ENCODE measurements at regions not wholly inside any gene's neighbourhood (a gene's known extent, or its start where the extent isn't known, plus 50 kb on each side); places are given as distances from the start of the nearest gene placed in this dataset.

- H3K9me2 ChIP-seq (replicated peaks; ENCODE audit: control insufficient read depth, low read length) = no peaks in the 10 kb centered on the region
- H4K20me1 ChIP-seq (ENCODE audit: control insufficient read depth, insufficient read depth, low read depth, low read length) = no peaks in the 10 kb centered on the region
- H3K27ac ChIP-seq (ENCODE audit: low read depth, low read length) = no peak overlapping the region
- H3K27me3 ChIP-seq (ENCODE audit: control insufficient read depth, low read length) = no peaks in the 10 kb centered on the region
- TF ChIP-seq CTCF (IDR thresholded peaks at IDR 0.05; ENCODE audit: low read depth, low read length, poor library complexity, severe bottlenecking) (no peak), EZH2phosphoT487 (IDR thresholded peaks at IDR 0.05; ENCODE audit: borderline replicate concordance, low read length) (no peak)
- H3K4me1 ChIP-seq (ENCODE audit: control insufficient read depth, low read length) = no peaks in the 10 kb centered on the region
- H3K4me2 ChIP-seq (ENCODE audit: low read length) = no peak overlapping the region
- no peaks in the 10 kb centered on the region for H3K79me2 ChIP-seq (ENCODE audit: control insufficient read depth, low read length)
- 0 out of 2 replicates have a peak, but pooled peaks cover 4% of the 10 kb centered on the region for H3K9me3 ChIP-seq (ENCODE audit: control insufficient read depth, insufficient read depth, low read length)
- no peaks in the 10 kb centered on the region for H3K36me3 ChIP-seq (ENCODE audit: control insufficient read depth, low read length)
- H3K4me3 ChIP-seq (ENCODE audit: low read length) = no peak overlapping the region
- H3F3A ChIP-seq (ENCODE audit: control insufficient read depth, insufficient read depth) = no peaks in the 10 kb centered on the region
Measured at GRCh38 chr2:240258685-240259084, 118.2 kb upstream of the OTOS start.

- H3K4me2 ChIP-seq (ENCODE audit: low read length) = no peak overlapping the region
- no peaks in the 10 kb centered on the region for H3K4me1 ChIP-seq (ENCODE audit: control insufficient read depth, low read length)
- H3K27ac ChIP-seq (ENCODE audit: low read depth, low read length) = no peak overlapping the region
- H3K4me3 ChIP-seq (ENCODE audit: low read length) = no peak overlapping the region
- H3K9me3 ChIP-seq (ENCODE audit: control insufficient read depth, insufficient read depth, low read length) = 0 out of 2 replicates have a peak, but pooled peaks cover 4% of the 10 kb centered on the region
- H3F3A ChIP-seq (ENCODE audit: control insufficient read depth, insufficient read depth) = no peaks in the 10 kb centered on the region
- H3K9me2 ChIP-seq (replicated peaks; ENCODE audit: control insufficient read depth, low read length) = no peaks in the 10 kb centered on the region
- H3K79me2 ChIP-seq (ENCODE audit: control insufficient read depth, low read length) = no peaks in the 10 kb centered on the region
- H3K27me3 ChIP-seq (ENCODE audit: control insufficient read depth, low read length) = no peaks in the 10 kb centered on the region
- H4K20me1 ChIP-seq (ENCODE audit: control insufficient read depth, insufficient read depth, low read depth, low read length) = no peaks in the 10 kb centered on the region
- TF ChIP-seq EZH2phosphoT487 (IDR thresholded peaks at IDR 0.05; ENCODE audit: borderline replicate concordance, low read length) (no peak), CTCF (IDR thresholded peaks at IDR 0.05; ENCODE audit: low read depth, low read length, poor library complexity, severe bottlenecking) (no peak)
- H3K36me3 ChIP-seq (ENCODE audit: control insufficient read depth, low read length) = no peaks in the 10 kb centered on the region
Measured at GRCh38 chr2:240259201-240259923, 118.9 kb upstream of the OTOS start.

- 0 out of 2 replicates have a peak, but pooled peaks cover 4% of the 10 kb centered on the region for H3K9me3 ChIP-seq (ENCODE audit: control insufficient read depth, insufficient read depth, low read length)
- no peaks in the 10 kb centered on the region for H3K36me3 ChIP-seq (ENCODE audit: control insufficient read depth, low read length)
- H3K9me2 ChIP-seq (replicated peaks; ENCODE audit: control insufficient read depth, low read length) = no peaks in the 10 kb centered on the region
- no peak overlapping the region for H3K4me2 ChIP-seq (ENCODE audit: low read length)
- no peaks in the 10 kb centered on the region for H3F3A ChIP-seq (ENCODE audit: control insufficient read depth, insufficient read depth)
- H4K20me1 ChIP-seq (ENCODE audit: control insufficient read depth, insufficient read depth, low read depth, low read length) = no peaks in the 10 kb centered on the region
- no peak overlapping the region for H3K27ac ChIP-seq (ENCODE audit: low read depth, low read length)
- H3K27me3 ChIP-seq (ENCODE audit: control insufficient read depth, low read length) = no peaks in the 10 kb centered on the region
- no peaks in the 10 kb centered on the region for H3K4me1 ChIP-seq (ENCODE audit: control insufficient read depth, low read length)
- H3K4me3 ChIP-seq (ENCODE audit: low read length) = no peak overlapping the region
- no peaks in the 10 kb centered on the region for H3K79me2 ChIP-seq (ENCODE audit: control insufficient read depth, low read length)
- TF ChIP-seq CTCF (IDR thresholded peaks at IDR 0.05; ENCODE audit: low read depth, low read length, poor library complexity, severe bottlenecking) = no peak
Measured at GRCh38 chr2:240259924-240260529, 119.6 kb upstream of the OTOS start.

All from DOHH2 (cell line).